SW 1271 (cell line): ENCODE measurements at regions not wholly inside any gene's neighbourhood (a gene's known extent, or its start where the extent isn't known, plus 50 kb on each side); places are given as distances from the start of the nearest gene placed in this dataset.
A peak's percentile ranks its signal among the peaks of the same experiment; 100 is the strongest.
"Not testable (repeated sequence)": the region's sequence is repeated elsewhere in the genome, so short reads cannot be mapped to it uniquely, and the experiment has no call there.

Experiments
- DNase-seq, 2 experiments: peaks; one replicate each; lab custom pipeline; 2025; lab: John Stamatoyannopoulos, UW

DNA sequence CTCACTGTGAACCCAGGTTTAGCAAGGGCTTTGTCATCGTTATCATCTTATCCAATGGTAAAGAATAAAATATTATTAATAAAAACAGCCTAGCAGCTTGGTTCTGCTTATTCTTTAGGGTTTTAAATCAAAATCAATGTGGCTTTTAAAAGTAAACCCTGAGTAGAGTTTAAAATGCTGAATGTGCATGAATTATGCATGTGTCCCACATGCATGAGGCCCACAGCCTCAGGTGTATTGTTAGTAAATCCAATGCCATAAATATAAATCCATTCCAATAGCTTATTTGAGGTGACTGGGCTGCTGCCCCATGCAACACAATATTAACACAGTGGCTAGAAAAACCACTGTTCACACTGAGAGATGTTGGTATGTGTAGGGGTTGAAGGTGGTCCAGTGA, 254.1 kb downstream of the HNMT start:
- DNase-seq, result no peak

GRCh38 chr2:138219961-138220360, 255.7 kb downstream of the HNMT start:
- DNase-seq, result no peak

DNA sequence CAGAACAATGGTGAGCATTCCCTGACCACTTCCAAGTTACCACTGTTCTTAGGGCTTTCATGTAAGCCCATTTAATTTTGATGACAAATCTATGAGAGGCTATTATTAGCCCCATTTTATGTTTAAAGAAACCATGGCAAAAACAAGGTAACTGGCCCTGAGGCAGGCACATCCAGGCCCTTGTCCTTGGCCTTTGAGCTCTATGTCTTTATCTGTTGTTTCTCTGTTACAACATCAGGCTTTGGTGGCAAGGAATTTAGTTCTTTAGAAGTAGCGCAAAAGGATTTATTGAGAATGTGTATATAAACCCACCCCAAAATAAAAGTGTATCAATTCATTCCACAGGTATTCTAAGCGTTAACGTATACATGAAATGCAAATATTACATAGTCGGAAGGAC, 257.1 kb downstream of the HNMT start:
- no peak for DNase-seq

GRCh38 chr2:138223319-138223718, 259.0 kb downstream of the HNMT start:
- DNase-seq, result no peak

DNA sequence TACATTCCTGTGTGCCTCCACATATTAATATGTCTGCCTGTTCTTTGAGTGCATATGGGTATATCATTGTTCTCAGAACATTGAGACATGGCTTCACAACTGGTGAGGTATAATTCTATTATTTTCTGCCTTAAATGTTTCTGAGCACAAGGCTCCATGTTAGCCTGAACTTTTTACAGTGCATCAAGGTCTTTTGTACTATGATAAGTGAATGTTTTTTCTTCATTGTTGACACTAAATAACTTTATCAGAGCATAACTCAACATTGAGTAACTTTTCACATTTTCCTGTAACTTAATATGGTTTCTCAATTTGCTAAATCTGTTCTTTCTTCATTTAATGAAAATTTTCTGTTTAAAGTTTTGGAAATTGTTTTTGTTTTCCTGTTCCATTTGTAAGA, 262.9 kb downstream of the HNMT start:
- DNase-seq, result no peak

DNA sequence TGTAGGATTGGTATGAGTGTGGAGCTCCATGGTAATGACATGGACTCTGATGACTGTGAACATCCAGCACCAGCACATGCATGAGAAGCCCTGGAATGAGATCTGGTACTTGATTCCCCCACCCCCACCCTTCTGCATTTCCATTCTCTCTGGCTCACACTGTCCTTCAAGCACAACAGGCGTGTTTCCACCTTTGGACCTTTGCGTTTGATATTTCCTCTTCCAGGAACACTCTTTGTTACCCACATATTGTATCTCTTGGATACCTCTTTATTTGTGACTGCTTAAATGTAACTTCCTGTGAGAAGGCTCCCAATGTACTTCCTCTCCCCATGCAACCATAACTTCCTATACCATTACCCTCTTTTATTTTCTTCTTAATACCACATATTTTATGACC, 263.8 kb downstream of the HNMT start:
- no peak for DNase-seq

DNA sequence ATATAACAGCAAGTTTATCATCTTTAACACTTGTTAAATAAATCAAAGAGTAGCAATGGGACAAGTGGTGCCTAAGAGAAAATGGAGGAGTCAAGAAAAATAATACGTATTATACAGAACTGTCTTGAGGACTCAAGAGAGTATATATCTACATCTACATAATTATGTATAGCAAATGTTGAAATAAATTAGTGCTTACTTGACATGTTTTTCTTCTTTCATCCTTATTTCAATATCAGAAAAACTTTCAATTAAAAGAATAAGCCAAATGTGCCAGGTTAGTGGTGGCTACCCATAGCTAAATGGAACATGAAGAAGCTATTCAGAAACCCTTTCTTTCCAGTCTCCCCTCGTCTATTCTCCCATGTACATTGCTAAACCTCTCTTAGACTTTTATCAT, 267.3 kb upstream of the SPOPL start:
- DNase-seq, result no peak

- no peak for DNase-seq
Measured at GRCh38 chr2:138235041-138235440, 266.5 kb upstream of the SPOPL start.

DNA sequence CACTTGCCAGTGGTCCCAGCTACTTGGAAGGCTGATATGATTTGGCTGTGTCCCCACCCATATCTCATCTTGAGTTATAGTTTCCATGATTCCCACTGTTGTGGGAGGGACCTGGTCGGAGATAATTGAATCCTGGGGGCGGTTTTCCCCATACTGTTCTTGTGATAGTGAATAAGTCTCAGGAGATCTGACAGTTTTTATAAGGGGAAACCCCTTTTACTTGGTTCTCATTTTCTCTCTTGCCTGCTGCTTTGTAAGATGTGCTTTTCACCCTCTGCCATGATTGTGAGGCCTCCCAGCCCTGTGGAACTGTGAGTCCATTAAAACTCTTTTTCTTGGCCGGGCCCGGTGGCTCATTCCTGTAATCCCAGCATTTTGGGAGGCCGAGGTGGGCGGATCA, 265.4 kb upstream of the SPOPL start:
- no peak for DNase-seq

DNA sequence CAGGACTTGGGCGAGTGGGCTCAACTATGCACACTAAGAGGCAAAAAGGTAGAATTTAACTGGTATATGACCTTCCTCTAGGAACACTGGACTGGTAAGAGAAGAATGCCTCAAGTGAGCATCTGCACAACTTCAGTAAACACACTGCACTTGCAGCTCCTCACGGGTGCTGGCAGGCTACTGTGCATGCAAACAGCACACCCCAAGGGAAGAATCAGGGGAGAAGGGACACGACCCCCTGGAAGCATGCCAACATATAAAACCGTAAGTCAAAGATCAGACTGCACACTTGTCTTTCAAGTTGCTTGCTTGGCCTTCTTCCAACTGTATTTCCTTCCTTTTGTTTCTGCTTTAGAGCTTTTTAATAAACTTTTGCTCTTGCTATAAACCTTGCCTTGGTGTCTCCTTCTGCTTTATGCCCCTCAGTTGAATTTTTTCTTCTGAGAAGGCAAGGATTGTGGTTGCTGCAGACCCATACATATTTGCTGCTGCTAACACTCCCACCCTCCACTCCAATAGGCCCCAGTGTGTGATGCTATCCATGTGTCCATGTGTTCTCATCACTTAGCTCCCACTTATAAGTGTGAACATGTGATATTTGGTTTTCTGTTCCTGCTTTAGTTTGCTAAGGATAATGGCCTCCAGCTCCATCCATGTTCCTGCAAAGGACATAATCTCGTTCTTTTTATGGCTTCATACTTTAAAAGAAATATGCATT, 263.7 kb upstream of the SPOPL start:
- no peak for DNase-seq

GRCh38 chr2:138238908-138239307, 262.7 kb upstream of the SPOPL start:
- DNase-seq, result no peak

DNA sequence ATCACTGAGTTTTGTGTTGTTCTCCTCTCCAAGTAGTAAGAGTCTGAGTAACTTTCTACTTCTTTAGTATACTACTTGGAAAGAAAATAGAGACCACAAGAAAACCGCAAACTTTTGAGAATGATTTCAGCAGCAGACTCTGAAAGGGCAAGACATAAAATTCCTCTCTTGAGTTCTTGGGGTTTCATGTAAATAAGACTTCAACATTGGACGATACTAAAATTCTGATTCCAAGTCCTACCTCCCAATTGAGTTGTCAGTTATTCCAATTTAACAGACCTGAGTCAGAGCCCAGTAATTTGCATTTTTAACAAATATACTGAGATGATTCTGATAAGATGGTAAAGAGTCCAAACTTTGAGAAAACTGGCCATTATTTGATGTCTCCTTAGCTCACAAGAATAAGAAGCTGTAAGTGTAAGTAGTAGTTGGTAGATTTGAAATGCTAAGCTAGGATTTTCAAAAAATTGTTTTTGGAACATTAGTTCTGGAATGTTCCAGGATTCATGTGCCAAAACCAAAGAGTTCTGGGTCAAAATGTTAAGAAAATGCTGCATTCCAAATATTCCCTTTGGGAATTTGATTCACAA, 261.6 kb upstream of the SPOPL start:
- DNase-seq, result no peak

- DNase-seq, result no peak
Measured at GRCh38 chr2:138243372-138243771, 258.2 kb upstream of the SPOPL start.

GRCh38 chr2:138244501-138244925, 257.1 kb upstream of the SPOPL start:
- DNase-seq, result no peak

DNA sequence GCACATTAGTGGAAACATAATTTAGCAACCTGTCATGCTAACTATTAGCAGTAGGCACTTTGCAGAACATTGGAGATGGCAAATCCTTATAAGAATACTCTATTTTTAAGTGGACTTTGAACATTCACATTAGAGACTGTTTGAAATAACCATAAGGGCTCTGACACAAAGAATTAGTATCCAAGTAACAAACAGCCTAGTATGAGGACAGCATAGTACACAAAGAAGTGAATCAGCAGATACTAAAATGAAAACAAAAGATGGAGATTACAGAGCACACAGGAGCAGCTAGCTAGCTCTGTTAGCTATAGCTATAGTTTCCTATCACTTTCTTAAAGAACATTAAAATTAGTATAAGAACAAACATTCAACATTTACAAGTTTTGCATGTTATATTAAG, 256.3 kb upstream of the SPOPL start:
- DNase-seq, result no peak

- DNase-seq, result no peak
Measured at GRCh38 chr2:138247302-138247701, 254.3 kb upstream of the SPOPL start.

GRCh38 chr2:138249207-138249606, 252.4 kb upstream of the SPOPL start:
- DNase-seq, result no peak

- not testable (repeated sequence) for DNase-seq
Measured at GRCh38 chr2:138250843-138251320, 250.7 kb upstream of the SPOPL start.

DNA sequence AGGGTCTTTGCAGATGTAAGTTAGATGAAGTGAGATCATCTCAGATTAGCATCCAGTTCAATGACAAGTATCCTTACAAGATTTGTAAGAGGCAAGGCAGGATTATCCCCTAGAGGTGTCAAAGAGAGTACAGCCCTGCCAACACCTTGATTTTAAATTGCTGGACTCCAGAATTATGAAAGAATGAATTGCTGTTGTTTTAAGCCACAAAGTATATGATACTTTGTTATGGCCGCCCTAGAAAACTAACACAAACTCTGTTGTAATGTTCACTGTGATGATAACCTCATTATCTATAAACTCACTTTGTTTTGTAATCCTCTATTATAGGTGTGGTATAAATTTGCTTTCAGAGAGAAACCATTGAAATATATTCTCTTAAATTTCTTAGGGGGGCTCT, 249.0 kb upstream of the SPOPL start:
- no peak for DNase-seq

DNA sequence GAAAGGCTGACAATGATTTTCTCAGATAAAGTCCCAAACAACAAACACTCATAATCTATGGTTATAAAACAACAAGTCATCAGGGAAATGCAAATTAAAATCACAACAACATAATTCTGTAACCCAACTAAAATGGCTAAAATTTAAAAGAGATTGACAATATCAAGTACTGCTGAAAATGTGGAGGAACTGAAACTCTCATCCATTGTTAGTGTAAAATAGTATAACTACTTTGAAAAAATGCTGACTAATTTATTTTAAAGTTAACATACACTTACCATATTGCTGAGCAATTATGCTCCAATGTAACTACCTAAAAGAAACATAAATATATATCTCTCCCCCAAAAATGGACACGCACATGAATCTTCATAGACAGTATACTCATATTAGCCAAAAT, 245.9 kb upstream of the SPOPL start:
- no peak for DNase-seq

GRCh38 chr2:138267161-138267901, 234.2 kb upstream of the SPOPL start:
- DNase-seq, result peak in 1 of 2 experiments; percentile 66

GRCh38 chr2:138267902-138268254, 233.7 kb upstream of the SPOPL start:
- no peak for DNase-seq

GRCh38 chr2:138269765-138270164, 231.8 kb upstream of the SPOPL start:
- DNase-seq, result no peak
